Activated T-cell treated with anti-CD3 and anti-CD28 coated beads for 48 hours (primary cell): ENCODE measurements at regions not wholly inside any gene's neighbourhood (a gene's known extent, or its start where the extent isn't known, plus 50 kb on each side); places are given as distances from the start of the nearest gene placed in this dataset.

ENCODE experiments used
- DNase-seq: peaks from one replicate; pipeline ENCODE4 v3.0.0-alpha.2; 2020; ENCODE audit warnings: low read depth

GRCh38 chr11:19330416-19330815 lies 89.7 kb upstream of the E2F8 start:
- no peak for DNase-seq

- DNase-seq = no peak
These were observed 89.2 kb upstream of the E2F8 start for GRCh38 chr11:19329970-19330369.

GRCh38 chr11:19328586-19329311 lies 88.0 kb upstream of the E2F8 start:
- DNase-seq = no peak

- DNase-seq = no peak
These were observed 86.5 kb upstream of the E2F8 start for GRCh38 chr11:19327280-19327679.

- no peak for DNase-seq
These were observed 85.8 kb upstream of the E2F8 start for GRCh38 chr11:19326499-19326898.

GRCh38 chr11:19323502-19323901 lies 82.8 kb upstream of the E2F8 start:
- no peak for DNase-seq

GRCh38 chr11:19321351-19321750 lies 80.6 kb upstream of the E2F8 start:
- no peak for DNase-seq

- DNase-seq = no peak
These were observed 80.1 kb upstream of the E2F8 start for GRCh38 chr11:19320827-19321226.

GRCh38 chr11:19316434-19316833 lies 75.7 kb upstream of the E2F8 start:
- DNase-seq = no peak

- no peak for DNase-seq
These were observed 74.8 kb upstream of the E2F8 start for GRCh38 chr11:19315511-19315910.

- no peak for DNase-seq
These were observed 72.4 kb upstream of the E2F8 start for GRCh38 chr11:19313140-19313539.

GRCh38 chr11:19311308-19312030 lies 70.7 kb upstream of the E2F8 start:
- DNase-seq = peak; percentile 28

GRCh38 chr11:19307498-19307897 lies 66.8 kb upstream of the E2F8 start:
- no peak for DNase-seq

GRCh38 chr11:19306179-19306944 lies 65.6 kb upstream of the E2F8 start:
- DNase-seq = no peak

GRCh38 chr11:19301361-19301760 lies 60.6 kb upstream of the E2F8 start:
- DNase-seq = no peak

GRCh38 chr11:19294444-19294843 lies 53.7 kb upstream of the E2F8 start:
- no peak for DNase-seq

- no peak for DNase-seq
These were observed 50.3 kb upstream of the E2F8 start for GRCh38 chr11:19291064-19291463.
